Stimulated activated memory B cell treated with anti-CD40 and anti-IgM and Interleukin-4, amounts not matched to agents 10 μg/mL and 1 μg/mL and 100 μg/mL, for 72 hours (primary cell): ENCODE measurements at regions not wholly inside any gene's neighbourhood (a gene's known extent, or its start where the extent isn't known, plus 50 kb on each side); places are given as distances from the start of the nearest gene placed in this dataset.

ENCODE experiments used
- ATAC-seq: fragments of 150-1000 bp; cut with Tn5 transposase; 2 replicates; pipeline ENCODE4 v1.10.0; 2021
- H3K27ac Mint-ChIP-seq: one replicate; pipeline ENCODE4 v1.8.0; 2022; ENCODE audit warnings: mild to moderate bottlenecking, mixed read lengths
- H3K27me3 Mint-ChIP-seq: one replicate; pipeline ENCODE4 v1.8.0; 2022; ENCODE audit warnings: mixed read lengths
- H3K36me3 Mint-ChIP-seq: one replicate; pipeline ENCODE4 v1.8.0; 2022; ENCODE audit warnings: mixed read lengths
- H3K4me1 Mint-ChIP-seq: one replicate; pipeline ENCODE4 v1.8.0; 2022; ENCODE audit warnings: mixed read lengths
- H3K4me3 Mint-ChIP-seq: one replicate; pipeline ENCODE4 v1.8.0; 2022; ENCODE audit warnings: mild to moderate bottlenecking, moderate library complexity, mixed read lengths
- H3K9me3 Mint-ChIP-seq: one replicate; pipeline ENCODE4 v1.8.0; 2022; ENCODE audit warnings: mixed read lengths

GRCh38 chr1:5645929-5646328 is 346.3 kb downstream of the NPHP4 start:
- no peaks in the 10 kb centered on the region for H3K36me3 Mint-ChIP-seq
- H3K27ac Mint-ChIP-seq: no peak overlapping the region
- no peak overlapping the region for H3K4me3 Mint-ChIP-seq
- peaks cover 40% of the 10 kb centered on the region for H3K27me3 Mint-ChIP-seq
- ATAC-seq: no peak
- H3K4me1 Mint-ChIP-seq: no peaks in the 10 kb centered on the region
- H3K9me3 Mint-ChIP-seq: peaks cover 11% of the 10 kb centered on the region

DNA sequence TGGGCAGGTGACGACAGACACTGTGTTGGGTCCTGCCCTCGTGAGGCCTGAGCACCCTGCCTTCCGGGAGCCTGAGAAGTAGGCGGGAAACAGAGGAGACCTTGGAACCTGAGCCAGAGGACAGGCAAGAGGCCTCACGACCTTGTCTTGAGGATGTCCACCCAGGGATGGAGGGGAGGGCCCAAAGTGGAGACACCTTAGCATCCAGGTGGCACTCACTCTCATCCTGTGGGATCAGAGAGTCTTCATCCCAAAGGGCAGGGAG is 347.2 kb downstream of the NPHP4 start:
- Mint-ChIP-seq H3K4me3 (no peak overlapping the region), H3K27ac (no peak overlapping the region), H3K4me1 (no peaks in the 10 kb centered on the region), H3K36me3 (no peaks in the 10 kb centered on the region), H3K27me3 (peaks cover 31% of the 10 kb centered on the region), H3K9me3 (peaks cover 11% of the 10 kb centered on the region)
- no peak for ATAC-seq

- ATAC-seq: no peak
- H3K36me3 Mint-ChIP-seq: no peaks in the 10 kb centered on the region
- peaks cover 11% of the 10 kb centered on the region for H3K9me3 Mint-ChIP-seq
- H3K27ac Mint-ChIP-seq: no peak overlapping the region
- H3K27me3 Mint-ChIP-seq: peaks cover 29% of the 10 kb centered on the region
- H3K4me3 Mint-ChIP-seq: no peak overlapping the region
- no peaks in the 10 kb centered on the region for H3K4me1 Mint-ChIP-seq
Measured at GRCh38 chr1:5644281-5645134, 347.7 kb downstream of the NPHP4 start.

DNA sequence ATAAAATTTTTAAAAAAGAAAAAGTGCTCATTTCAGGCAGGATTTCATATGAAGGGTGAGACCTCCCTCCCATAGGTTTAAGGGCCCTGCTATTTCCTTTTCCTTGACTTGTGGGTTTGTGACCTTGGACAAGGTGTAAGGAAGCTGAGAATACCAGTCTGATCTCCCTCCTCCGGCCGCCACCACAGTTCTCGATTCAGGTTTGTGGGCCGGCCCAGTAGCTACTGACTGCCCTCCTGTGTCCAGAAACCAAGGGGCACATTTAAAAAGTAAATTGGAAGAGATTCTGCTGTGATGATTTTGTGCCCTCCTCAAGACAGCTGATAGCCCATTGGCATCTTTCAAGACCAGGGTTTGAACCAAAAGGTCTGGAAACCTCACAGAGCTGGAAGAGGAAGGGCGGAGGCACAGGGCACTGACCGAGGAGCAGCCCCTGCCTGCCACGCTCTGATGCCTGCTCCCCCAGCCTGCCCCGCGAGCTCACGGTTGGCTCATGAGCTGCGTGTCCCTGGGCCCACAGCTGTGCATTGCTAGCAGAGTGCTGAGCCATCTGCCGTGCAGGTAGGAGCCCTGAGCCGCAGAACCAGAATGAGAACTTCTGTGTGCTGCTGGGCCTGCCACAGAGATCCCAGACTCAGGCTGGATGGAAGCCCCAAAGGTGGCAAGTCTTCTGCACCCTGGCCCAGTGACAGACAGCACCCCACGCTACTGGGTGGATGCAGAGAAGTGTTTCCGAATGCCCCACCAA is 348.7 kb downstream of the NPHP4 start:
- Mint-ChIP-seq H3K27ac (no peak overlapping the region), H3K27me3 (peaks cover 31% of the 10 kb centered on the region), H3K4me3 (no peak overlapping the region), H3K36me3 (no peaks in the 10 kb centered on the region), H3K4me1 (no peaks in the 10 kb centered on the region), H3K9me3 (peaks cover 11% of the 10 kb centered on the region)
- ATAC-seq: no peak

GRCh38 chr1:5640845-5641244 is 351.4 kb downstream of the NPHP4 start:
- no peak for ATAC-seq
- Mint-ChIP-seq H3K27ac (no peak overlapping the region), H3K9me3 (peaks cover 6% of the 10 kb centered on the region), H3K27me3 (peaks cover 37% of the 10 kb centered on the region), H3K4me1 (no peaks in the 10 kb centered on the region), H3K4me3 (no peak overlapping the region), H3K36me3 (no peaks in the 10 kb centered on the region)

- peaks cover 37% of the 10 kb centered on the region for H3K27me3 Mint-ChIP-seq
- ATAC-seq: no peak
- peaks cover 5% of the 10 kb centered on the region for H3K9me3 Mint-ChIP-seq
- no peak overlapping the region for H3K4me3 Mint-ChIP-seq
- no peaks in the 10 kb centered on the region for H3K4me1 Mint-ChIP-seq
- H3K36me3 Mint-ChIP-seq: no peaks in the 10 kb centered on the region
- no peak overlapping the region for H3K27ac Mint-ChIP-seq
Measured at GRCh38 chr1:5639106-5639722, 353.0 kb downstream of the NPHP4 start.

DNA sequence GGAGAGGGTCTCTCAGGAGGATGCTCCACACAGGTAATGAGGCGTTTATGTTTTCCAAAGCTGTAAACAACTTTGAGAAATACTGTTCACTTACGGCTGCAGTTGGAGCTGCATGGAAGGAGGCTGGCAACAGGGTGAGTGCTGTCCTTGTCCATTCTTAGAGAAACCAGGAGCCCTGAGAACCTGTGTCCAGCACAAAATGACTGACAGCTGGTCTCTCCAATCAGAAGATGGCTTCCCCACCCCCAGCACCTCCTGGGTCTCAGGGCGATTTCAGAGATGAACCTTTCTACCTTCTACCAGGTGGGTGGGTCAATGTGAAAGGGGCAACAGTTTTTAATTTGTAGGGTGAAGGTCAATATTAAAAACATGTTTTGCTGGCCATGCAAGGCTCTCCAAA is 353.6 kb downstream of the NPHP4 start:
- H3K36me3 Mint-ChIP-seq: no peaks in the 10 kb centered on the region
- no peaks in the 10 kb centered on the region for H3K4me1 Mint-ChIP-seq
- peaks cover 9% of the 10 kb centered on the region for H3K9me3 Mint-ChIP-seq
- no peak for ATAC-seq
- peaks cover 32% of the 10 kb centered on the region for H3K27me3 Mint-ChIP-seq
- no peak overlapping the region for H3K4me3 Mint-ChIP-seq
- no peak overlapping the region for H3K27ac Mint-ChIP-seq

DNA sequence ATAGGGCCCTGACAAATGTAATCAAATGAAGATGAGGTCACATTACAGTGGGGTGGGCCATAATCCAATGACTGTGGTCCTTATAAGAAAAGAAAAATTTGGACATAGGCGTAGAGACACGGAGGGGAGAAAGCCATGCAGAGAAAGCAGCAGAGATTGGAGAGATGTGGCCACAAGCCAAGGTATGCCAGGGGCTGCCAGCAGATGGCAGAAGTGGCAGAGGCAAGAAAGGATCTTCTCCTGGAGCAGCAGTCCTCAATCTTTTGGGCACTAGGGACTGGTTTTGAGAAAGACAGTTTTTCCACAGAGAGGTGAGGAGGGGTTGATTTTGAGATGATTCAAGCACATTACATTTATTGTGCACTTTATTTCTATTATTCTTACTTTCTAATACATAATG is 355.1 kb downstream of the NPHP4 start:
- no peak for ATAC-seq
- H3K36me3 Mint-ChIP-seq: no peaks in the 10 kb centered on the region
- H3K9me3 Mint-ChIP-seq: peaks cover 12% of the 10 kb centered on the region
- H3K4me3 Mint-ChIP-seq: no peak overlapping the region
- peaks cover 28% of the 10 kb centered on the region for H3K27me3 Mint-ChIP-seq
- H3K27ac Mint-ChIP-seq: no peak overlapping the region
- no peaks in the 10 kb centered on the region for H3K4me1 Mint-ChIP-seq

DNA sequence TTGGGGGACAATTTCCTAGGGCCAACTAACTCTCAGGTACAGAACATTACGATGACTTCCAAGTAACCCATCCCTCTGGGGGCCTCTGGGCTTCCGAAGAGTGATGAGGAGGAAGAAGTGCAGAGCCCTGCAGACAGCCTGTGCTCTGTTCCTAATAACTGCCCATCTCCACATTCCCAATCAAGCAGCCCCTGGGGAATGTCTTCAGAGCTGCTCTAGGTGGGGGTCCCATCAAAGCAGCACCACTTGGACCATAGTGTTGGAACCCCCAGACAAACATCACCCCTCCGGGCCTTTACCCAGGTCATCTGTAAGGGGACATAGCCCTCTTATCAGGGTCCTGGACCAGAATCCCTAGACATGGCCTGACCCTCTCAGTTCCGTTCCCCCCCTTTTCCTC is 357.3 kb downstream of the NPHP4 start:
- Mint-ChIP-seq H3K4me1 (no peaks in the 10 kb centered on the region), H3K36me3 (no peaks in the 10 kb centered on the region), H3K27ac (no peak overlapping the region), H3K27me3 (peaks cover 37% of the 10 kb centered on the region), H3K4me3 (no peak overlapping the region), H3K9me3 (peaks cover 12% of the 10 kb centered on the region)
- ATAC-seq: no peak

DNA sequence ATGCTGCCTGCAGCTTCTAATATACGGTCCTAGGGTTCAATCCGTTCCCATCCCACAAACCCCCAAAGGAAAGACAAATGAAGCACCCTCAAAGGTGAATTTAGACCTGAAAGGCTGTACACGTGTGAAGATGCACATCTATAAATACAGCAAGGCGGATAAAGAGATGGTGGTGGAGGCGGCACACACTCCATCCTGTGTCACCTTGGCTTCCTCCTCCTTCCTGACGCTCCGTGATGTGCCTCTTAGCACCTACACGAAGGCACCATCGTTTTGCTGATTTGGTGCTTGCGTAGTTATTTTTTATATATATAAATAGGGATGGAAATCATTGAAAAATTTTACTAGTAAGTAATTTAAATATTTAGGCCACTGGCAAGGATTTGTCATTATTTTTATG is 359.4 kb downstream of the NPHP4 start:
- no peaks in the 10 kb centered on the region for H3K4me1 Mint-ChIP-seq
- no peak overlapping the region for H3K27ac Mint-ChIP-seq
- H3K9me3 Mint-ChIP-seq: peaks cover 12% of the 10 kb centered on the region
- H3K4me3 Mint-ChIP-seq: no peak overlapping the region
- H3K36me3 Mint-ChIP-seq: no peaks in the 10 kb centered on the region
- peaks cover 28% of the 10 kb centered on the region for H3K27me3 Mint-ChIP-seq
- no peak for ATAC-seq

- peaks cover 12% of the 10 kb centered on the region for H3K9me3 Mint-ChIP-seq
- H3K4me3 Mint-ChIP-seq: no peak overlapping the region
- no peak overlapping the region for H3K27ac Mint-ChIP-seq
- ATAC-seq: no peak
- H3K36me3 Mint-ChIP-seq: no peaks in the 10 kb centered on the region
- H3K27me3 Mint-ChIP-seq: peaks cover 22% of the 10 kb centered on the region
- no peaks in the 10 kb centered on the region for H3K4me1 Mint-ChIP-seq
Measured at GRCh38 chr1:5632224-5632623, 360.0 kb downstream of the NPHP4 start.

DNA sequence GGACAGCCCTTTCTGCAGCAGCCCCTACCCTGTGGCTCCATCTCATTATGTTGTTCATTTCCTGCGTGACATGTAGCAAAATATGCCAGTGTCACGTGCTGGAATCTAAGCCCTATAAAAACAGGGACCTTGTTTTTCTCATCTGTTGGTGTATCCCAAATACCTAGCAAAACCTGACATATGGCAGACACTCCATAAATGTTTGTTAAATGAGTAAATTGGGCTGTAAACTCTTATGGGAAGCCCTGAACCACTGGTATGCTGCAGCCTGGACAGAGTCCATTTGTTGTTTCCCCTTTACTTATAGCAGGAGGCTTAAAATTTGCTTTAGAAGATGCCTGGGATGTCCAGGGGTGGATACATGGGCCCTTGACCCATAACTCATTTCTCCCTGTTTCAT is 363.8 kb downstream of the NPHP4 start:
- Mint-ChIP-seq H3K9me3 (peaks cover 1% of the 10 kb centered on the region), H3K27me3 (peaks cover 17% of the 10 kb centered on the region), H3K4me3 (no peak overlapping the region), H3K4me1 (no peaks in the 10 kb centered on the region), H3K36me3 (no peaks in the 10 kb centered on the region), H3K27ac (no peak overlapping the region)
- ATAC-seq: no peak

DNA sequence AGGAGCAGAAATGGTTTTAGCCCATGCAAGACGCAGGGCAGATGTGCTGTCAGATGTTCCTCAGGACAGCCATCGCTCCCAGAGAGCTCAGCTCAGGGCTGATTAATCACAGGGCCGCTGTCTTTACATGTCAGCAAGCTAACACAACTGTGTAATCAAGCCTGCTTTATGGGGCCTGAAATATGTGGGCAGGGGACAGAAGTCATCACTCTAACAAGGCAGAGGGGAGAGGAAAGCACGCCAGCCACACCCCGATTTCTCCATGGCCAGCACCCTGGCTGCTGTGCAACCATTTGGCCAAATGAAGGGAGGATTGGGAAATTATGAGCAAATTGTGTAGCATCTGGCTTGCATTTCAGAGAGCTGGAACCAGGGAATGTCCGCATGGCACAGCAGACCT is 368.8 kb downstream of the NPHP4 start:
- no peak for ATAC-seq
- no peaks in the 10 kb centered on the region for H3K4me1 Mint-ChIP-seq
- H3K4me3 Mint-ChIP-seq: no peak overlapping the region
- H3K36me3 Mint-ChIP-seq: no peaks in the 10 kb centered on the region
- no peak overlapping the region for H3K27ac Mint-ChIP-seq
- H3K9me3 Mint-ChIP-seq: no peaks in the 10 kb centered on the region
- peaks cover 32% of the 10 kb centered on the region for H3K27me3 Mint-ChIP-seq

DNA sequence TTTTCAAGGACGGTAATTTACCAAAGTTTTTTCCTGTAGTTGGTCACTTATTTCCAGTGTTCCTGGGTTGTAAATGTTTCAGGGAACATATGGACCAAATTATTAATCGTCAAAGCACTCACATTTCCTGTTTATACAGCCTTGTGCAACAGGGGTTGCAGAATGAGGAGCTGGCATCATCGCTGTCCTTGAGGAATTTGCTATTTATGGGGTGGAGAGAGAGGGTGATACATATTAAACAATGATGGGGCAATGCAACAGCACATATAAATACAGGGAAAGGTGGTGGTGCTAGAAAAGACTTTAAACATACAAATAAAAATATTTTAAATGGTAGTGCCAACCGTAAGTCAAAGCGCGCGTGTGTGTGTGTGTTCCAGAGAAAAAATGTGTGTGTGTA is 369.8 kb downstream of the NPHP4 start:
- Mint-ChIP-seq H3K4me1 (no peaks in the 10 kb centered on the region), H3K4me3 (no peak overlapping the region), H3K9me3 (no peaks in the 10 kb centered on the region), H3K36me3 (no peaks in the 10 kb centered on the region), H3K27me3 (peaks cover 42% of the 10 kb centered on the region), H3K27ac (no peak overlapping the region)
- ATAC-seq: no peak

DNA sequence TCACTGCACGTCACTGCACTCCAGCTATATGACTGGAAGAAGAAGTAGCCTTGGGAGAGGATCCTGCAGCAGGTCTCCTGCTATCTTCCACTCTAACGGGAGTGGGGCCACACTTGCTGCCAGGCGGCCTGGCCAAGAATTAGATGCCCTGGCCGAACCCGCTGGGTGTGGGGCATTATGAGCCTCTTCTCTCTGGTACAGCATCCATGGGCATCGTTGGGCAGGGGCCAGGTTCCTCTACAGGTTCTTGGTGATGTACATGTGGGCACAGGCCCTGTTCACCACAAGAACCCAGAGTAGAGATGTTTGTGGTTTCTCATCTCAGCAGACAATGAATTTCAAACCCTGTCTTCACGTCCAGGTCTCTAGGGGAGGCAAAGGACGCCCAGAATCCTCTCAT is 370.5 kb downstream of the NPHP4 start:
- Mint-ChIP-seq H3K27ac (no peak overlapping the region), H3K27me3 (peaks cover 49% of the 10 kb centered on the region), H3K36me3 (no peaks in the 10 kb centered on the region), H3K9me3 (no peaks in the 10 kb centered on the region), H3K4me3 (no peak overlapping the region), H3K4me1 (no peaks in the 10 kb centered on the region)
- no peak for ATAC-seq

- ATAC-seq: no peak
- Mint-ChIP-seq H3K36me3 (no peaks in the 10 kb centered on the region), H3K27me3 (peaks cover 56% of the 10 kb centered on the region), H3K9me3 (no peaks in the 10 kb centered on the region), H3K4me3 (no peak overlapping the region), H3K27ac (no peak overlapping the region), H3K4me1 (no peaks in the 10 kb centered on the region)
Measured at GRCh38 chr1:5620997-5621396, 371.2 kb downstream of the NPHP4 start.
